ENCODE measurements at regions not wholly inside any gene's neighbourhood (a gene's known extent, or its start where the extent isn't known, plus 50 kb on each side); places are given as distances from the start of the nearest gene placed in this dataset.

GRCh38 chrX:40485973-40486372 is 94.8 kb upstream of the ATP6AP2 start:
- in situ Hi-C loops (cut with MboI; ENCODE audit: low sequenced_read_pairs): no loop called here

GRCh38 chrX:40485102-40485826 is 95.5 kb upstream of the ATP6AP2 start:
- in situ Hi-C loops (cut with MboI; ENCODE audit: low sequenced_read_pairs): no loop called here

- in situ Hi-C loops (cut with MboI; ENCODE audit: low sequenced_read_pairs): no loop called here
These were observed 96.2 kb upstream of the ATP6AP2 start for GRCh38 chrX:40484408-40485091.

GRCh38 chrX:40483502-40483901 is 97.3 kb upstream of the ATP6AP2 start:
- in situ Hi-C loops (cut with MboI; ENCODE audit: low sequenced_read_pairs): no loop called here

GRCh38 chrX:40479777-40480318 is 100.9 kb upstream of the ATP6AP2 start:
- in situ Hi-C loops (cut with MboI; ENCODE audit: low sequenced_read_pairs): no loop called here

GRCh38 chrX:40478474-40479065 is 102.2 kb upstream of the ATP6AP2 start:
- in situ Hi-C loops (cut with MboI; ENCODE audit: low sequenced_read_pairs): no loop called here

- in situ Hi-C loops (cut with MboI; ENCODE audit: low sequenced_read_pairs): no loop called here
These were observed 103.8 kb upstream of the ATP6AP2 start for GRCh38 chrX:40476958-40477357.

GRCh38 chrX:40474645-40475044 is 106.1 kb upstream of the ATP6AP2 start:
- in situ Hi-C loops (cut with MboI; ENCODE audit: low sequenced_read_pairs): no loop called here

GRCh38 chrX:40474205-40474626 is 106.6 kb upstream of the ATP6AP2 start:
- in situ Hi-C loops (cut with MboI; ENCODE audit: low sequenced_read_pairs): no loop called here

- in situ Hi-C loops (cut with MboI; ENCODE audit: low sequenced_read_pairs): no loop called here
These were observed 107.1 kb upstream of the ATP6AP2 start for GRCh38 chrX:40473460-40474204.

GRCh38 chrX:40471965-40472648 is 108.7 kb upstream of the ATP6AP2 start:
- in situ Hi-C loops (cut with MboI; ENCODE audit: low sequenced_read_pairs): no loop called here

GRCh38 chrX:40470830-40471429 is 109.8 kb upstream of the ATP6AP2 start:
- in situ Hi-C loops (cut with MboI; ENCODE audit: low sequenced_read_pairs): no loop called here

- in situ Hi-C loops (cut with MboI; ENCODE audit: low sequenced_read_pairs): no loop called here
These were observed 111.5 kb upstream of the ATP6AP2 start for GRCh38 chrX:40469316-40469715.

GRCh38 chrX:40468033-40468846 is 112.5 kb upstream of the ATP6AP2 start:
- in situ Hi-C loops (cut with MboI; ENCODE audit: low sequenced_read_pairs): no loop called here

- in situ Hi-C loops (cut with MboI; ENCODE audit: low sequenced_read_pairs): no loop called here
These were observed 113.3 kb upstream of the ATP6AP2 start for GRCh38 chrX:40467454-40467853.

GRCh38 chrX:40465735-40466551 is 114.8 kb upstream of the ATP6AP2 start:
- in situ Hi-C loops (cut with MboI; ENCODE audit: low sequenced_read_pairs): no loop called here

GRCh38 chrX:40462795-40463194 is 118.0 kb upstream of the ATP6AP2 start:
- in situ Hi-C loops (cut with MboI; ENCODE audit: low sequenced_read_pairs): no loop called here

- in situ Hi-C loops (cut with MboI; ENCODE audit: low sequenced_read_pairs): no loop called here
These were observed 119.8 kb upstream of the ATP6AP2 start for GRCh38 chrX:40460926-40461325.

All from HL-60/S4 treated with retinoic acid at 250 ng/mL for 4 days and 3 days (cell line).